WI38 (cell line): ENCODE measurements at regions not wholly inside any gene's neighbourhood (a gene's known extent, or its start where the extent isn't known, plus 50 kb on each side); places are given as distances from the start of the nearest gene placed in this dataset.

Source experiments
- H3K4me3 ChIP-seq: 2 replicates; pipeline ENCODE4 v1.5.1; 2011; ENCODE audit warnings: low read depth, mild to moderate bottlenecking, control low read depth, low read length
- TF ChIP-seq, protein P1 (sequence below): IDR thresholded peaks from 2 replicates; pipeline ENCODE4 v1.5.1; 2012; ENCODE audit warnings: low read depth, mild to moderate bottlenecking, control low read depth, low read length

DNA sequence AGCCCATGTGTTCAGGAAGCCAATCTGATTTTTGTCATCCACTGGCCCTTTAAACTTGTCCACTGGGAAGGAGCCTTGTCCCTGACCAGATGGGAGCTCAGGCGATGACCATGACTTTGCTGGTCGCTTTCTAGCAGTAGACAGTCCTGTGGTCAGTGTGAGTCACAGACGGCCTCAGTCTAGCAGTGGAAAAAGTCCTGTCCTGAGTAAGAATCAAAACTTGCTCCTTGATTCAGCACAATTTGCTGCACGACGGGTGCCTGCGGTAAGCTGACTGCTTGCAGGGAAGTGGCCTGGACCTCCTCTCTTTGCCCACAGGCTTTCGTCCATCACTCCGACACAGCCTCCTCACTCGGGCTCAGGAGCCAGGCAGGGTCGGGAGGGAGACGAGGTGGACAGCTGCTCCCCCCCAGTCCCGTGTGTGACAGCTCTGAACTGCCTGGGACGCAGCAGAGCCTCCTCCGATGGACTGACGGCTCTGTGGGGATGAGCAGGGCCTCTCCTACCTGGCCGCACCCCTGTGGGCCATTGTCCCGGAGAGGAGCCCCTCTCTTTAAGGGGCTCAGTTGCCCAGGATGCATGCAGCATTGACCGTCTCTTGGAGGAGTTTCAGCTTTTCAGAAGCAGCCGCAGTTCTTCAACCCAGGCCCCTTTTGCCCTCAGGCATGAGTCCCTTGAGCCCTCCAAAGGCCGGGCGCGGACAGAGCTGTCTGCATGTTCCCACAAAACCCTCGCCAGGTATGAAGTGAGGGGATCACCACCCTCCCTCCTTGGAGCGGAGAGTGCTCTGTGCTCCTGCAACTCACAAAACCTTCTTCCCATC lies 209.2 kb downstream of the ANKRD60 start:
- H3K4me3 ChIP-seq: no peak overlapping the region
- TF ChIP-seq, protein P1, sequence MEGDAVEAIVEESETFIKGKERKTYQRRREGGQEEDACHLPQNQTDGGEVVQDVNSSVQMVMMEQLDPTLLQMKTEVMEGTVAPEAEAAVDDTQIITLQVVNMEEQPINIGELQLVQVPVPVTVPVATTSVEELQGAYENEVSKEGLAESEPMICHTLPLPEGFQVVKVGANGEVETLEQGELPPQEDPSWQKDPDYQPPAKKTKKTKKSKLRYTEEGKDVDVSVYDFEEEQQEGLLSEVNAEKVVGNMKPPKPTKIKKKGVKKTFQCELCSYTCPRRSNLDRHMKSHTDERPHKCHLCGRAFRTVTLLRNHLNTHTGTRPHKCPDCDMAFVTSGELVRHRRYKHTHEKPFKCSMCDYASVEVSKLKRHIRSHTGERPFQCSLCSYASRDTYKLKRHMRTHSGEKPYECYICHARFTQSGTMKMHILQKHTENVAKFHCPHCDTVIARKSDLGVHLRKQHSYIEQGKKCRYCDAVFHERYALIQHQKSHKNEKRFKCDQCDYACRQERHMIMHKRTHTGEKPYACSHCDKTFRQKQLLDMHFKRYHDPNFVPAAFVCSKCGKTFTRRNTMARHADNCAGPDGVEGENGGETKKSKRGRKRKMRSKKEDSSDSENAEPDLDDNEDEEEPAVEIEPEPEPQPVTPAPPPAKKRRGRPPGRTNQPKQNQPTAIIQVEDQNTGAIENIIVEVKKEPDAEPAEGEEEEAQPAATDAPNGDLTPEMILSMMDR: no peak

DNA sequence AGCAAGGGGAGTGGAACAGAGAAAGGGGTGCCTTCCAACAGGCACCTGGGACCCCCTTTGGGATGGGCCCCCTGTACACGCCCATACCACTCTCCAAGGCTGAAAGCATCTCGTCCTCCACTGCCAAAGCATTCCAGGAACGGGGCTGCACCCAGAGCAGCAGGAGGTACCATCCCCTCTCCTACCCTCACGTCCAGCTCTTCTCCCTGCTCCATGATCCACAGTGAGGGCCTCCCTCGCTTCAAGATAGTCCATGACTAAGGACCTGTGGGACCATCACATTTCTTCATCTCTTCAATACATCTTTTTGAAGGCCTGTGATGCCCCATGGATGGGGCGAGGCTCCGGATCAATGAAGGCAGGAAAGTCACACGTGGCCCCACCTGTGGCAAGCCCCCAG lies 209.9 kb downstream of the ANKRD60 start:
- TF ChIP-seq, protein P1: no peak
- H3K4me3 ChIP-seq: no peak overlapping the region

DNA sequence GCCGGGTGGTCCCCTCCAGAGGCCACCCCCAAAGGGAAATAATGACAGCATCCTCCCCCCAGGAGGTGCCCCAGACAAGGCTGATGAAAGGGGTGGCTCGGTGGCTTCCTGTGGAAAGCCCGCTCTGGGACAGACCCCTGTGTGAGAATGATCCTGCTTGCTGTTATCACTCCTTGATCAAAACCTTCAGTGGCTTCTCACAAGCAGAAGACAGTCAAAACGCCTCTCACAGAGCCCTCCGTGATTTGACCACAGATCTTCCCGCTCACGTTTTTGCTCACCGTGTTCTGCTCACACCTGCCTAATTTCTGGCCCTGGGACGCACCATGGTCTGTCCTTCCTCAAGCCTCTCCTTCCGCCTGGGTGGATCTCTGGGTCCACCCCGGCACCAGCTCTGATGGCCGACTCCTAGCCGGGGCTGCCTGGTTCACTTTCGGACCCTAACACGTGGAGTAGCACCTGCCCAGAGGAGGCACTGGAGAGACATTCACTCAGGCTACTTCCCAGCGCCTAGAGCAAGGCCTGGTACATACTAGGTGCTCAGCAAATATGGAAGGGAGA lies 210.4 kb downstream of the ANKRD60 start:
- H3K4me3 ChIP-seq: no peak overlapping the region
- TF ChIP-seq, protein P1: no peak

DNA sequence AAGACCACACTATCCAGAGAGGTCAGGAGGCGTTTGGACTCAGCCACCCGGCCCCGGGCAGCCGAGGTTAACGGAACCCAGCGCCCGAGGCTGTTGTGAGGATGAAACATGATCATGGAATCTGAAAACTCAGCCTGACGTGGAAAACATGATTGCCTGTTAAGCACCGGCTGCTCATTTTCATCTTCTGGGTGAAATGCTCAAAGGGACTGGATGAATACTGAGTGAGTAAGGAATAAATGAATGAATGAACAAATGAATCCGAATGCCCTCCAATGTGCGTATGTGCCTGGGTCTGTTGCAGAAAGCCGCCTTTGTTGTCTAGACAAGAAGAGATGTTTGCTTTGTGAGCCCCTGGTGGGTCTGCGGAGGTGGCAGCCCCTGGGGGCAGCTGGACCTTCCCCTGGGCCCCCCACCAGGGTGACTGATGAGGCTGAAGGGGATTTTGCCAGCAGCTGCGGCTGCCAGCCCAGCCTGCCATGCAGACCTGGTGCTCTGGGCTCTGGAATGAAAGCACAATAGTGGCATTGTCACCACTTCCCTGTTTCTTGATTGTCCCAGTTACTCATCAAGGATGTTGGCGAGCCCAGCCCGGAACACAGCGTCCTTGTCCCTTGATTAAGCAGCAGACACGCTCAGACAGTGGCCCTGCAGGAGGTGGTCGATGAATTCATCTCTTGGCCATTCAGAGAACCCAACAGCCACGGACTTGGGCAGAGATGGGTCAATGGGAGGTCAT lies 211.1 kb downstream of the ANKRD60 start:
- H3K4me3 ChIP-seq: no peak overlapping the region
- TF ChIP-seq, protein P1: no peak

DNA sequence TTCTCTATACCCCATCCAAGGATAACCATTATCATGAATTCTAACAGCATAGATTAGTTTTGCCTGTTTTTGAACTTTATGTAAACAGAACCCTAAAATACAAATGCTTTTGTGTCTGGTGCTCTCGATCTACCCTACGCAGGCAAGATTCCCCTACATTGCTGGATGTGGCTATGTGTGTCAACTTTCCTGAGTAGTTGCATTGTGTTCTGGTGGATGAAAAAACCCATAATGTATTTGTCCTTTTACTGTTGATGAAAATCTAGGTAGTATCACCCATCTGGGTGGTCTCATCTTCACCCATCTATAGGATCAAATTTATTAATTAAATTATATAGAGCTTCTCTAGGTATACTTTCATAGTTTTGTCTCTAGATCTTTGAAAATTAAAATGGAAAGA lies 211.7 kb downstream of the ANKRD60 start:
- TF ChIP-seq, protein P1: no peak
- no peak overlapping the region for H3K4me3 ChIP-seq

DNA sequence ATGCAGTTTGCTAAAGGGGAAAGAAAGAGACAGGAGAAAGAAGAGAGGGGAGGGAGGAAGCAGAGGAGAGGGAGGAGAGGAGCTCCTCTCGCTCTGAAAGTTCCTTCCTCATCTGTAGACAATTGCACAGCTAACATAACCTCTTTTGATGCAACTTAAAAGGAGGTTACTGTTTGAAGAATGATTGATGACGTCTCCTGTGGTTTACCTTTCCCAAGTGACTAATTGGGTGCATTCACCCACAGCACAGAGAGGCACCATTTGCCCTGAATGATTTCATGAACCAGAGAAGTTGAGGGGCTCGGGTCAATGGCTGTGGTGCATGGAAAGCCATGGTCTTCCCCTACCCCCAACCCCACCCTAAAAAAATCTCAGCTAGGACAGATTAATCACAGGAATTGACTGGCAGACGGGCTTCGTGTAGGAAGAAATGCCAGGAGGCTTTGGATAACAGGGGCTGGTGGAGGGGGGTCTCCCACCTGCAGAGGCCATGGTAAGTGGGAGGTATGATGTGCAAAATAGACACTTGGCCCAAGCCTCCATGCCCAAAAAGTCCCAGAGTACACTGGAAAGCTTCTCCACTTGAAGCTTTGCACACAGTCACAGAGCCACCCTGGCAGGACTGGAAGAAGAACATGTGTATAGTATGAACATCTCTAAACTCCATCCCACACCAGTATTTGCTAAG lies 213.7 kb downstream of the ANKRD60 start:
- H3K4me3 ChIP-seq: no peak overlapping the region

More for the DNA sequence above, 213.7 kb downstream of the ANKRD60 start:
- TF ChIP-seq, protein P1: no peak
